Upper lobe of left lung (tissue), 6 donors: ENCODE measurements at regions not wholly inside any gene's neighbourhood (a gene's known extent, or its start where the extent isn't known, plus 50 kb on each side); places are given as distances from the start of the nearest gene placed in this dataset.
"Not testable (repeated sequence)": the region's sequence is repeated elsewhere in the genome, so short reads cannot be mapped to it uniquely, and the experiment has no call there.

Experiments
- ATAC-seq, 2 donors: fragments of 200-7000 bp; cut with Tn5 transposase; one replicate each; pipeline ENCODE4 v1.9.1; 2022; ENCODE audit warnings: mild to moderate bottlenecking in 2 of 2, moderate library complexity in 2 of 2; ENCODE audit not compliant: low FRiP score in 2 of 2
- DNase-seq, 2 donors: peaks; one replicate each; pipeline ENCODE4 v3.0.0-alpha.2; 2019 to 2020
- H3K27ac ChIP-seq, 4 donors: fragments of 200-600 bp; sonication (generic); one replicate each; pipeline ENCODE4 v1.5.1; 2016 to 2019
- H3K27me3 ChIP-seq, 4 donors: fragments of 200-600 bp; sonication (generic); one replicate each; pipeline ENCODE4 v1.5.1; 2017 to 2019
- H3K36me3 ChIP-seq, 4 donors: fragments of 200-600 bp; sonication (generic); one replicate each; pipeline ENCODE4 v1.5.1; 2016 to 2019
- H3K4me1 ChIP-seq, 4 donors: fragments of 200-600 bp; sonication (generic); one replicate each; pipeline ENCODE4 v1.5.1; 2018 to 2019
- H3K4me3 ChIP-seq, 4 donors: fragments of 200-600 bp; sonication (generic); one replicate each; pipeline ENCODE4 v1.5.1; 2017 to 2019; ENCODE audit warnings: mild to moderate bottlenecking in 2 of 4, moderate library complexity in 1 of 4
- H3K9me3 ChIP-seq, 4 donors: fragments of 200-600 bp; sonication (generic); one replicate each; pipeline ENCODE4 v1.5.1; 2018 to 2019
- EP300 ChIP-seq, 4 donors: sonication (generic); formaldehyde crosslinking; IDR thresholded peaks; one replicate each; pipeline ENCODE4 v1.5.1; 2017; ENCODE audit warnings: antibody characterized with exemption in 4 of 4, control low read depth in 2 of 4
- POLR2A ChIP-seq, 4 donors: fragments of 450-650 bp; IDR thresholded peaks; one replicate each; pipeline ENCODE4 v1.5.1; 2016 to 2017; ENCODE audit warnings: antibody characterized with exemption in 4 of 4, mild to moderate bottlenecking in 2 of 4
- POLR2AphosphoS5 ChIP-seq, 2 donors: sonication (generic); formaldehyde crosslinking; IDR thresholded peaks; one replicate each; pipeline ENCODE4 v1.5.1; 2017; ENCODE audit warnings: antibody characterized with exemption in 2 of 2
- WGBS, 2 donors: methylation state at CpG; one replicate each; pipeline ENCODE4 v1.1.5; 2017 to 2018; 5-methylcytosine and 5-hydroxymethylcytosine counted together
- TF ChIP-seq, protein P1 (sequence below), 6 experiments: fragments of 450-650 bp in 4 of 6; fragments of 200-600 bp in 2 of 6; sonication (generic) in 2 of 6; IDR thresholded peaks; one replicate each; pipeline ENCODE4 v1.5.1; 2016 to 2019; ENCODE audit warnings: antibody characterized with exemption in 6 of 6
- donor health status: DM: no; HTN: no; CAD: no; lungs with moderate emphysema.
- donor health status: DM: no; HTN: yes; CAD: no; lungs with severe emphysema.

DNA sequence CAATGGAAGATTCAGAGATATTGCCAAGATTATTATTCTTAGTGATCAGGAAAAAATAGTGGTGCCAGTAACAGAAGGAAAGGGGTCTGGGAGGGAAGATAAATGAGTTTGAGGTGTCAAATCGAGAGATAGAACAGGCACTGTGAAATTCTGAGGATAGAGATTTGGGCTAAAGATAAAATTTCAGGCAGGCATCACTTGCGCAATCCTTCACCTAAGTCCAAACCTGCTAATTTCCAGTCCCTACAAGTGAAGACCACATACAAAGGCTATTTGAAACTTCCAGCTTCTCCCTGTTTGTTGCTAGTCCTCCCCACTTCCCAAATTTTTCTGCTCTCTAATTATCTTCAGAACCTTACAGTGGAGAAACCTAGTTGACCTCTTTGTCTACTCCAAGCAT, 494.6 kb downstream of the MAGEE1 start:
- ATAC-seq (no peak), DNase-seq (no peak)
- Histone ChIP-seq H3K27me3 (no peaks in the 10 kb centered on the region), H3K36me3 (no peaks in the 10 kb centered on the region), H3K4me3 (no peak overlapping the region), H3K9me3 (no peaks in the 10 kb centered on the region), H3K27ac (no peak overlapping the region), H3K4me1 (no peaks in the 10 kb centered on the region)
- no peak for TF ChIP-seq EP300 (IDR thresholded peaks at IDR 0.05)
- TF ChIP-seq, protein P1, sequence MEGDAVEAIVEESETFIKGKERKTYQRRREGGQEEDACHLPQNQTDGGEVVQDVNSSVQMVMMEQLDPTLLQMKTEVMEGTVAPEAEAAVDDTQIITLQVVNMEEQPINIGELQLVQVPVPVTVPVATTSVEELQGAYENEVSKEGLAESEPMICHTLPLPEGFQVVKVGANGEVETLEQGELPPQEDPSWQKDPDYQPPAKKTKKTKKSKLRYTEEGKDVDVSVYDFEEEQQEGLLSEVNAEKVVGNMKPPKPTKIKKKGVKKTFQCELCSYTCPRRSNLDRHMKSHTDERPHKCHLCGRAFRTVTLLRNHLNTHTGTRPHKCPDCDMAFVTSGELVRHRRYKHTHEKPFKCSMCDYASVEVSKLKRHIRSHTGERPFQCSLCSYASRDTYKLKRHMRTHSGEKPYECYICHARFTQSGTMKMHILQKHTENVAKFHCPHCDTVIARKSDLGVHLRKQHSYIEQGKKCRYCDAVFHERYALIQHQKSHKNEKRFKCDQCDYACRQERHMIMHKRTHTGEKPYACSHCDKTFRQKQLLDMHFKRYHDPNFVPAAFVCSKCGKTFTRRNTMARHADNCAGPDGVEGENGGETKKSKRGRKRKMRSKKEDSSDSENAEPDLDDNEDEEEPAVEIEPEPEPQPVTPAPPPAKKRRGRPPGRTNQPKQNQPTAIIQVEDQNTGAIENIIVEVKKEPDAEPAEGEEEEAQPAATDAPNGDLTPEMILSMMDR (IDR thresholded peaks at IDR 0.05) = no peak
- TF ChIP-seq POLR2AphosphoS5 (IDR thresholded peaks at IDR 0.05) = no peak
- no peak for TF ChIP-seq POLR2A (IDR thresholded peaks at IDR 0.05)
- WGBS, 2 donors = 70 to 86% methylated on average over 2 of the region's 2 CpGs

DNA sequence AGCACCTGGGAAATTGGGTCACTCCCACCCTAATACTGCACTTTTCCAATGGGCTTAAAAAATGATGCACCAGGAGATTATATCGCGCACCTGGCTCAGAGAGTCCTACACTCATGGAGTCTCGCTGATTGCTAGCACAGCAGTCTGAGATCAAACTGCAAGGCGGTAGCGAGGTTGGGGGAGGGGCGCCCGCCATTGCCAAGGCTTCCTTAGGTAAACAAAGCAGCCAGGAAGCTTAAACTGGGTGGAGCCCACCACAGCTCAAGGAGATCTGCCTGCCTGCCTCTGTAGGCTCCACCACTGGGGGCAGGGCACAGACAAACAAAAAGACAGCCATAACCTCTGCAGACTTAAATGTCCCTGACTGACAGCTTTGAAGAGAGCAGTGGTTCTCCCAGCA, 497.1 kb downstream of the MAGEE1 start:
- H3K27ac ChIP-seq, H3K9me3 ChIP-seq, H3K4me3 ChIP-seq, ATAC-seq, H3K36me3 ChIP-seq, H3K27me3 ChIP-seq, H3K4me1 ChIP-seq: not testable (repeated sequence)
- WGBS, 2 donors = 75 to 87% methylated on average over 4 to 7 of the region's 7 CpGs
- DNase-seq = peak in 1 of 2 donors; percentile 3

DNA sequence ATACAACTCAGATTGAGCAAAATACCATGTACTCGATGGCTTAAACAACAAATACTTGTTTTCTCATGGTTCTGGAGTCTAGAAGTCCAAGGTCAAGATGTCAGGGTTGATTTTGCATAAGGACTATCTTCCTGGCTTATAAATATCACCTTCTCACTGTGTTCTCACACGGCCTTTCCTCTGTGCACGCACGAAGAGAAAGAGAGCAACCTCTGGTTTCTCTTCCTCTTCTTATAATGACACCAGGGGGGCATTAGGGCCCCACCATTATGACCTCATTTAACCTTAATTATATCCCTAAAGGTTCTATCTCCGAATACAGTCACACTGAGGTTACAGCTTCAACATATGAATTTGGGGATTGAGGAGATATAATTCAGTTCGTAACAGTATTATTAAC, 504.0 kb downstream of the MAGEE1 start:
- ATAC-seq = no peak
- Histone ChIP-seq H3K4me1 (no peaks in the 10 kb centered on the region), H3K36me3 (no peaks in the 10 kb centered on the region), H3K4me3 (no peak overlapping the region), H3K9me3 (no peaks in the 10 kb centered on the region), H3K27ac (no peak overlapping the region), H3K27me3 (no peaks in the 10 kb centered on the region)
- TF ChIP-seq POLR2AphosphoS5 (IDR thresholded peaks at IDR 0.05) (no peak), EP300 (IDR thresholded peaks at IDR 0.05) (no peak), POLR2A (IDR thresholded peaks at IDR 0.05) (no peak)
- TF ChIP-seq, protein P1 (IDR thresholded peaks at IDR 0.05) = no peak
- WGBS, 2 donors = 62 to 83% methylated on average over 6 of the region's 6 CpGs
- DNase-seq = no peak

DNA sequence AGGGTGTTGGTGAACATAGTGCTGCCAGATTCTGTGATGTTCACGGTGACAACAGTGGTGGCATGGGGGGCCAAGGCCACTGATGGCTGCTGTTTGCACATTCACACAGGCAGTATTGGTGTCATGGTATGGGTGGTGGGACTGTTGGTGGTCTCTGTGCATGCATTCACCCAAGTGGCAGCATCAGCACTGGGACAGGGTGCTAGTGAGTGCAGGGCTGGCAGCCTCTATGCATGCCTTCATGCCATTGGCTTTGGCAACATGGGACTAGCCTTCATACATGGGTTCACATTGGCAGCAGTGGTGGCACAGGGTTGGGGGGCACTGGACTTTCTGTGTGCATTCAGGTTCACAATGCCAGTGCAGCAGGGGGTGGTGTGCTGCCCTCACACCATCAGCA, 489.7 kb upstream of the FGF16 start:
- Histone ChIP-seq H3K4me3 (no peak overlapping the region), H3K27me3 (no peaks in the 10 kb centered on the region), H3K36me3 (no peaks in the 10 kb centered on the region), H3K9me3 (peaks cover 0 to 11% (median 0%) of the 10 kb centered on the region in 4 donors), H3K4me1 (no peaks in the 10 kb centered on the region), H3K27ac (no peak overlapping the region)
- 85% methylated on average over 1 of the region's 1 CpG; no CpG with 5 or more reads in 1 of the 2 donors for WGBS, 2 donors
- TF ChIP-seq, protein P1 (IDR thresholded peaks at IDR 0.05) = no peak
- TF ChIP-seq POLR2AphosphoS5 (IDR thresholded peaks at IDR 0.05) (no peak), EP300 (IDR thresholded peaks at IDR 0.05) (no peak), POLR2A (IDR thresholded peaks at IDR 0.05) (no peak)
- DNase-seq (no peak), ATAC-seq (peak in 1 of 2 donors; percentile 63)

DNA sequence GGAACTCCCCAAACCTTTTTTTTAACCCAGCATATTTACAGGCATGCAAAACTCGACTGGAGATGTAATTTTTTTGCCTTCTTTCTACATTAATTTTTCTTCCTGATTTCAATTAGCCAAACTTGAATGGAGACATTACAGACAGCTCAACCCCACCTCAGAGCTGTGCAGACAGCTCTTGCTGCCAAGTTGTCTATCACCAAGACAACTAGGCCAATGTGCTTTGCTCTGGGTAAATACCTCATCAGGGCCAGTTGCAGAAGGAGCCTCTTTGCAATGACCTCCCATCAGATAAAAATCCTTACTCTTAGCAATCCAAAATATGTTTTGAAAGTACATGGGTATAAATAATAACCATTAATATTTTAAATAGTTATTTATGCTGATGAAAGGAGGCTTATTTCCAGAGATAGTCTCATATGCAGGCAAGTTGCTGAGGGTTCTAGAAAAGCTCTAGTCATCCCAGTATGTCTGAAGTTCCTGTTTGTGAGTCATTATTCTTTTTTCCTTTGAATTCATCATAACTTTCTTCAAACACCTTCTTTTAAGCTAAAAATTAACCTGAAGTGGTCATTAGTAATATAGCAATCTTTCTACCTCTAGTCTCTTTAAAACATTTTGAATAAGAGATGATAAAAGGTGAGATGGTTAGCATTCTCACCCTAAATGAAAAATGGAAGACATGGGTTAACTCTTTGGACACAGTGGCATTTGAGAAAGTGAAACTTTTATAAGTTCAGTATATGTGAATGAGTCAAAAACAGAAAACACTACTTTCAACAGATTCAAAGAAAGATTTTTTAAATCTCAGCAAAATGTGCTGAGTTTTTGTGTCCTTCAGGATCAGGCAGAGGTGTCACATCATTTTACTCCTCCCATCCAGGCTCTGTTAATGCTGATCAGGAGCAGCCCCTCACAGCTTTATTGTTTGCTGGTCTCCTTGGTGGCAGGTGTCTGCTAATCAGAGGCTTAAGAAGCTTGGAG, 475.5 kb upstream of the FGF16 start:
- Histone ChIP-seq H3K27me3 (no peaks in the 10 kb centered on the region), H3K36me3 (no peaks in the 10 kb centered on the region), H3K27ac (no peak overlapping the region), H3K4me3 (no peak overlapping the region), H3K9me3 (no peaks in the 10 kb centered on the region), H3K4me1 (no peaks in the 10 kb centered on the region)
- 26 to 30% methylated on average over 1 of the region's 1 CpG for WGBS, 2 donors
- DNase-seq (no peak), ATAC-seq (peak in 1 of 2 donors; percentile 63)
- TF ChIP-seq, protein P1 (IDR thresholded peaks at IDR 0.05) = no peak
- TF ChIP-seq POLR2AphosphoS5 (IDR thresholded peaks at IDR 0.05) (no peak), POLR2A (IDR thresholded peaks at IDR 0.05) (no peak), EP300 (IDR thresholded peaks at IDR 0.05) (no peak)
